GM19328 (cell line): ENCODE measurements at regions not wholly inside any gene's neighbourhood (a gene's known extent, or its start where the extent isn't known, plus 50 kb on each side); places are given as distances from the start of the nearest gene placed in this dataset.
"Not testable (repeated sequence)": the region's sequence is repeated elsewhere in the genome, so short reads cannot be mapped to it uniquely, and the experiment has no call there.

ENCODE experiments used
- ATAC-seq: cut with Tn5 transposase; IDR thresholded peaks from one replicate; pipeline ENCODE4 v1.9.1; 2021; ENCODE audit warnings: mild to moderate bottlenecking, moderate library complexity; ENCODE audit not compliant: unreplicated experiment

GRCh38 chr14:98900236-98900635, 371.8 kb downstream of the BCL11B start:
- no peak for ATAC-seq

- no peak for ATAC-seq
Measured at GRCh38 chr14:98900798-98901197, 371.2 kb downstream of the BCL11B start.

- no peak for ATAC-seq
Measured at GRCh38 chr14:98901511-98902205, 370.3 kb downstream of the BCL11B start.

- no peak for ATAC-seq
Measured at GRCh38 chr14:98903371-98903770, 368.6 kb downstream of the BCL11B start.

- ATAC-seq = no peak
Measured at GRCh38 chr14:98904677-98905076, 367.3 kb downstream of the BCL11B start.

- ATAC-seq = no peak
Measured at GRCh38 chr14:98906123-98906995, 365.6 kb downstream of the BCL11B start.

- no peak for ATAC-seq
Measured at GRCh38 chr14:98907271-98907670, 364.7 kb downstream of the BCL11B start.

- no peak for ATAC-seq
Measured at GRCh38 chr14:98908050-98908449, 363.9 kb downstream of the BCL11B start.

- no peak for ATAC-seq
Measured at GRCh38 chr14:98909251-98909944, 362.6 kb downstream of the BCL11B start.

- ATAC-seq = no peak
Measured at GRCh38 chr14:98910061-98910460, 361.9 kb downstream of the BCL11B start.

- ATAC-seq = no peak
Measured at GRCh38 chr14:98912655-98913054, 359.3 kb downstream of the BCL11B start.

- no peak for ATAC-seq
Measured at GRCh38 chr14:98913967-98914650, 357.9 kb downstream of the BCL11B start.

- ATAC-seq = no peak
Measured at GRCh38 chr14:98914942-98915341, 357.1 kb downstream of the BCL11B start.

GRCh38 chr14:98915625-98916024, 356.4 kb downstream of the BCL11B start:
- ATAC-seq = no peak

- no peak for ATAC-seq
Measured at GRCh38 chr14:98916036-98916435, 356.0 kb downstream of the BCL11B start.

- ATAC-seq = no peak
Measured at GRCh38 chr14:98916476-98916875, 355.5 kb downstream of the BCL11B start.

- no peak for ATAC-seq
Measured at GRCh38 chr14:98919434-98919833, 352.6 kb downstream of the BCL11B start.

GRCh38 chr14:98921306-98921705, 350.7 kb downstream of the BCL11B start:
- not testable (repeated sequence) for ATAC-seq

GRCh38 chr14:98923596-98923995, 348.4 kb downstream of the BCL11B start:
- ATAC-seq = no peak

- no peak for ATAC-seq
Measured at GRCh38 chr14:98924046-98924445, 348.0 kb downstream of the BCL11B start.
